ENCODE measurements at regions not wholly inside any gene's neighbourhood (a gene's known extent, or its start where the extent isn't known, plus 50 kb on each side); places are given as distances from the start of the nearest gene placed in this dataset.
A peak's percentile ranks its signal among the peaks of the same experiment; 100 is the strongest.

GRCh38 chr7:84697506-84697905, 489.4 kb downstream of the SEMA3D start:
- no peak for TF ChIP-seq GATA2 (IDR thresholded peaks at IDR 0.05; ENCODE audit: low read depth, low read length)
- TF ChIP-seq GATA3 (IDR thresholded peaks at IDR 0.05; ENCODE audit: low read depth, low read length): no peak

GRCh38 chr7:84693483-84693882, 493.4 kb downstream of the SEMA3D start:
- no peak for TF ChIP-seq GATA3 (IDR thresholded peaks at IDR 0.05; ENCODE audit: low read depth, low read length)
- TF ChIP-seq GATA2 (IDR thresholded peaks at IDR 0.05; ENCODE audit: low read depth, low read length): no peak

- TF ChIP-seq GATA3 (IDR thresholded peaks at IDR 0.05; ENCODE audit: low read depth, low read length) (peak; percentile 6; the same call in 1 of the 2 replicates), GATA2 (IDR thresholded peaks at IDR 0.05; ENCODE audit: low read depth, low read length) (no peak)
Observed at GRCh38 chr7:84688671-84689070, 494.1 kb upstream of the SEMA3A start.

GRCh38 chr7:84686373-84686772, 491.8 kb upstream of the SEMA3A start:
- TF ChIP-seq GATA2 (IDR thresholded peaks at IDR 0.05; ENCODE audit: low read depth, low read length) (no peak), GATA3 (IDR thresholded peaks at IDR 0.05; ENCODE audit: low read depth, low read length) (no peak)

DNA sequence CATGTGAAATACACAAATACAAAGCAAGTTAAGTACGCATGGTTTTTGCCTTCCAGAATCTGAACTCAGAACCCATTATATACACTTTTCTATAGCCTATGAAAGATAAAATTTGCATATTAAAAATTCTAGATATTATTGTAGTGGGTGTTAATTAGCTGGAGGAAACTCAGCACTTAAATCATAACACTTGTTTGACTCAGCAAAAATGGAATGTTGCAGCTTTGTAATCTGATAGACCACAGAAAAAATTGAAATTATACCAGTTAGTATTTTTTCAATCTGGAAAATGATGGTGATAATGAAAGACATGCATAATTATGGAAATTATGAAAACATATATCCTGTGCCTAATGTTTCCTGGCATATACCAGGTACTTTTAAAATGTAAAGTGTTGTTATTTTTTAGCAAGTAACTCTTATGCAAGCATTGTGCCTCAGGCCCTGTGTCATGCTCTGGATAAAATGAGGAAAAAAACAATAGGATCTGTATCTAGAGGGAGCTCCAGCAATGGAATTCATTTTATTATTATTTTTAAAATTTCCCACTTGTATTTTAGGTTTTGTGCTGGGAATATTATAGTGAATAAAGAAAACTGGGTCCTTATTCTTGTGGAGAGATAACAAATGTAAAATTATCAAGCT, 490.4 kb upstream of the SEMA3A start:
- no peak for TF ChIP-seq GATA2 (IDR thresholded peaks at IDR 0.05; ENCODE audit: low read depth, low read length)
- TF ChIP-seq GATA3 (IDR thresholded peaks at IDR 0.05; ENCODE audit: low read depth, low read length): no peak

GRCh38 chr7:84682543-84682942, 488.0 kb upstream of the SEMA3A start:
- TF ChIP-seq GATA3 (IDR thresholded peaks at IDR 0.05; ENCODE audit: low read depth, low read length) (no peak), GATA2 (IDR thresholded peaks at IDR 0.05; ENCODE audit: low read depth, low read length) (no peak)

GRCh38 chr7:84678841-84679240, 484.3 kb upstream of the SEMA3A start:
- TF ChIP-seq GATA2 (IDR thresholded peaks at IDR 0.05; ENCODE audit: low read depth, low read length) (no peak), GATA3 (IDR thresholded peaks at IDR 0.05; ENCODE audit: low read depth, low read length) (no peak)

DNA sequence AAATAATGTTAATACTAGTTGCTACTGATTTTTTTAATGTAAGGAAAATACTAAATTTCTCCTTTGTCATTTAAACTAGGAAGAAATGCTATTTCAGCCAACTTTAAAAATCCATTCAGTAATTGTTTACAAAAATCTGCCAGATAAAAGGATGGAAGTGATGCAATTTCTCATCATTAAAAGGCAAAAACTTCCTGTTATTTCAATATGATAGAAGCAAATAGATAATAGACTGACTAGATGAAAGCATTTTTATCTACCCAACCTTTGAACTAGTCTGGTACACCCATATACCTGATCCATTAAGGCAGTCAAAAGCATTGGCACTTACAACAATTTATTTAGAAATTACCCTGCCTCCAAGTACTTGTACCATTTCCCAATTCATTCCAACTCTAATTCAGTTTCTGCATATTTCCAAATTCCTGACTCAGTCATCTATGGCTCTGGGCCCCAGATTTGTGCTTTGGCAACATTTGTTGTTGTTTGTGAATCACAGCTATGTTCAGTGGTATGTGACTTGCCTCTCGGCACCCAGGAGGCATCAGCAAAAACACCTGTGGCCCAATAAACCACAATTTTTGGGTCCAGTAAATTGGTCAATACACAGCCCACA, 482.6 kb upstream of the SEMA3A start:
- TF ChIP-seq GATA2 (IDR thresholded peaks at IDR 0.05; ENCODE audit: low read depth, low read length): no peak
- TF ChIP-seq GATA3 (IDR thresholded peaks at IDR 0.05; ENCODE audit: low read depth, low read length): no peak

DNA sequence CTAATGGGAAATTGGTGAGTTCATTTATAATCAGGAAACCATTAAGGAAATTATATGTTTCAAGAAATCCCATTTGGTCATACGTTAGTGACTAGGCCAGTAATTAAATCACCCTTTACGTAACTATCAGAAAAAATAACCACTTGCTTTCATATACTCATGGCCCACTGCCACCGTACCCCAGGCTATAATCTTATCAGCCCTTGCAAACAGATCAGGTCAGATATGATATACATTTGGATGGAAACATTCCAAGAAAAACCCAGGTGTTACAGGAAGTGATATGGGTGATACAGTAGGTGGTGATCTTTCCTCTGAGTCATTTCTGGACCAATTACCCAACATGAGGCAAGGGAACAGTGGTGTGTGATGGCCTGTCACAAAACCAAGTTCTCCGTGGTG, 481.0 kb upstream of the SEMA3A start:
- peak; percentile 90 for TF ChIP-seq GATA2 (IDR thresholded peaks at IDR 0.05; ENCODE audit: low read depth, low read length)
- peak; percentile 94 for TF ChIP-seq GATA3 (IDR thresholded peaks at IDR 0.05; ENCODE audit: low read depth, low read length)

DNA sequence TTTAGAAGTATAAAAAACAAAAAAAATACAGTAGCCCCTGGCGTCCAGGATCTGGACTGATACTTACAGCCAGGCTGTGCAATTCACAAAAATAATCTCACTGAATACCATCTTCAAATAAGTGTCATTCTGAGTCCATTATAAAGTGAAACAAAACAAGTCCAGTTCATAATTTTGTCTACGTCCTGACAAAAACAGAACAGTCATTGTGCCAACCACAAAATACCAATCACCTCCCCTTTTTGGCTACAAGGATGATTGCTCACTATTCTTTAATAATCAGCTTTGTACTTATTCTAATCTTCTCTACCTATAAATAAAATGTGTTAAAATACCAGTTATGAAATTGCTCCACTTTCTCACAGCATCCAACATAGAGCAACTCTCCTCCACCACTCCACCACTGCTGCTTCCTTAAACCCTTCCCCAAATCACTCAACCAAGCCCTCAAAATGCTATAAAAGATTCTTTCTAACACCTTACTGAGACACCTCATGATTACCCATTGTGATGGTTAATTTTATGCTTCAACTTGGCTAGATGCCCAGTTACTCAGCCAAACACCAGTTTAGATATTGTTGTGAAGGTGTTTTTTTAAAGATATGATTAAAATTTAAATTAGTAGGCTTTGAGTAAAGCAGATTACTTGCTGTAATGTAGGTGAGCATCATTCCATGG, 479.8 kb upstream of the SEMA3A start:
- TF ChIP-seq GATA3 (IDR thresholded peaks at IDR 0.05; ENCODE audit: low read depth, low read length): no peak
- no peak for TF ChIP-seq GATA2 (IDR thresholded peaks at IDR 0.05; ENCODE audit: low read depth, low read length)

GRCh38 chr7:84669177-84669732, 474.7 kb upstream of the SEMA3A start:
- TF ChIP-seq GATA3 (IDR thresholded peaks at IDR 0.05; ENCODE audit: low read depth, low read length) (no peak), GATA2 (IDR thresholded peaks at IDR 0.05; ENCODE audit: low read depth, low read length) (no peak)

DNA sequence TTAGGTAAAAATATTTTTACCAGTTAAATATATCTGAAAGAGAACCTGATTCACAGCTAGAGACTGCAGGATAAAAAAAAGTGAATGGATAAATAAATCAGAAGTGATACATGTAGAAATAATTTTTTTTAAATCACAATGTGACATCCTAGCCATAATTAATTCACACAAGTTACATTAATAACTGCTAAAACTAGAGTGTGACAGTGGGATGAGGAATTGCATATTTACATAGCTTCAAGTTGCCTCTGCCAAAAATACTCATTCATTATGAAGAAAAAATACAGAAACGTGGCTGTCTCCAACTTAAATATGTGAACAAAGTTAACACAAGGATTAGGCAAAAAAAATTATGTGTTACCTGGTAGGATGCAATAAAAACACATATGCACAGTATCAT, 473.5 kb upstream of the SEMA3A start:
- no peak for TF ChIP-seq GATA3 (IDR thresholded peaks at IDR 0.05; ENCODE audit: low read depth, low read length)
- no peak for TF ChIP-seq GATA2 (IDR thresholded peaks at IDR 0.05; ENCODE audit: low read depth, low read length)

DNA sequence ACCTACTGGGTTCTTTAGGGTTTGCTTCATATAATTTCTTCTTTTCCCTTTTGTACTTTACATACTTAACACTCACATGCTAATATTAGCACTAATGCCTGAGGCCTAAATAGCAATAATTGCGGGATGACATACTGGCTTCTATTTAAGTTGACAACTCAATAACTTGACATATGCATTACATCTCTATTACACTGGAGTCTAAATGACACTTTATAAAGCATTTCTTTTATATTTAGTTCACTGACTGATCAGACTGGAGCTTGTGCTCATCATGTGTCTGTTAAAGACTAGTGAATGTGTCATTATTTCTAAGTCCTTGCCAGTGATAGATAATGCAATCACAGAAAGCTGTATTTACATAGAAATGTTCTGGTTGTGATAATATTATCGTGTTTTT, 472.1 kb upstream of the SEMA3A start:
- TF ChIP-seq GATA3 (IDR thresholded peaks at IDR 0.05; ENCODE audit: low read depth, low read length): no peak
- TF ChIP-seq GATA2 (IDR thresholded peaks at IDR 0.05; ENCODE audit: low read depth, low read length): no peak

GRCh38 chr7:84665339-84665738, 470.8 kb upstream of the SEMA3A start:
- TF ChIP-seq GATA3 (IDR thresholded peaks at IDR 0.05; ENCODE audit: low read depth, low read length) (peak; percentile 93), GATA2 (IDR thresholded peaks at IDR 0.05; ENCODE audit: low read depth, low read length) (no peak; the same call in 1 of the 2 replicates)

- TF ChIP-seq GATA2 (IDR thresholded peaks at IDR 0.05; ENCODE audit: low read depth, low read length) (no peak), GATA3 (IDR thresholded peaks at IDR 0.05; ENCODE audit: low read depth, low read length) (no peak)
Observed at GRCh38 chr7:84664626-84665025, 470.0 kb upstream of the SEMA3A start.

All from SH-SY5Y (cell line).